PC-9 (cell line): ENCODE measurements at regions not wholly inside any gene's neighbourhood (a gene's known extent, or its start where the extent isn't known, plus 50 kb on each side); places are given as distances from the start of the nearest gene placed in this dataset.

Source experiments
- BruUV-seq: library from RNA; stranded (reverse); fragments of 400-500 nt; replicated peaks from 2 replicates; lab custom pipeline; 2021; lab: Mats Ljungman, UMichigan
- CTCF ChIA-PET: fragments of 300-600 bp; sonication (Branson Sonifier 250); formaldehyde crosslinking; loops from one replicate; lab custom pipeline; 2022; ENCODE audit warnings: antibody characterized with exemption; lab: Charles Lee
- POLR2A ChIA-PET: fragments of 300-600 bp; sonication (Branson Sonifier 250); formaldehyde crosslinking; loops from one replicate; lab custom pipeline; 2022; ENCODE audit warnings: antibody characterized with exemption; ENCODE audit not compliant: unreplicated experiment; lab: Charles Lee
- DNase-seq, 2 experiments: peaks; one replicate each; pipeline versions ENCODE4 v3.0.0 to v3.0.0-alpha.2; 2015 to 2022; ENCODE audit warnings: mixed read lengths in 1 of 2
- H2AFZ ChIP-seq: fragments of 200-600 bp; sonication (generic); 2 replicates; pipeline ENCODE4 v1.8.1; 2017; ENCODE audit warnings: antibody characterized with exemption
- H3F3A ChIP-seq: fragments of 200-600 bp; sonication (generic); 2 replicates; pipeline ENCODE4 v1.8.1; 2017; ENCODE audit warnings: antibody characterized with exemption, mild to moderate bottlenecking, low read depth; ENCODE audit not compliant: insufficient read depth
- H3K27ac ChIP-seq: fragments of 200-600 bp; sonication (generic); 2 replicates; pipeline ENCODE4 v1.6.1; 2016; ENCODE audit warnings: mixed run types
- H3K27me3 ChIP-seq: fragments of 200-600 bp; sonication (generic); 2 replicates; pipeline ENCODE4 v1.6.1; 2016; ENCODE audit warnings: low read depth, mixed run types; ENCODE audit not compliant: insufficient read depth
- H3K36me3 ChIP-seq: fragments of 200-600 bp; sonication (generic); 2 replicates; pipeline ENCODE4 v1.6.1; 2016; ENCODE audit warnings: low read depth, mixed run types
- H3K4me1 ChIP-seq: fragments of 200-600 bp; sonication (generic); replicated peaks from 2 replicates; pipeline ENCODE4 v1.6.1; 2016; ENCODE audit warnings: mixed run types; ENCODE audit not compliant: insufficient read depth
- H3K4me2 ChIP-seq: fragments of 200-600 bp; sonication (generic); 2 replicates; pipeline ENCODE4 v1.6.1; 2017; ENCODE audit warnings: mixed run types
- H3K4me3 ChIP-seq: fragments of 200-600 bp; sonication (generic); 2 replicates; pipeline ENCODE4 v1.6.1; 2016; ENCODE audit warnings: mixed run types
- H3K79me2 ChIP-seq: fragments of 200-600 bp; sonication (generic); 2 replicates; pipeline ENCODE4 v1.6.1; 2017; ENCODE audit warnings: low read depth, mixed run types
- H3K9me2 ChIP-seq: fragments of 200-600 bp; sonication (generic); 2 replicates; pipeline ENCODE4 v1.8.1; 2017; ENCODE audit warnings: mild to moderate bottlenecking; ENCODE audit not compliant: insufficient read depth
- H3K9me3 ChIP-seq: fragments of 200-600 bp; sonication (generic); 2 replicates; pipeline ENCODE4 v1.8.1; 2016; ENCODE audit warnings: low read depth; ENCODE audit not compliant: insufficient read depth
- H4K20me1 ChIP-seq: fragments of 200-600 bp; sonication (generic); 2 replicates; pipeline ENCODE4 v1.8.1; 2017; ENCODE audit not compliant: insufficient read depth
- CTCF ChIP-seq: fragments of 200-600 bp; sonication (generic); conservative IDR thresholded peaks from 2 replicates; pipeline ENCODE4 v1.6.1; 2017; ENCODE audit warnings: mixed run types, antibody characterized with exemption, mild to moderate bottlenecking, moderate library complexity
- EZH2 ChIP-seq: fragments of 200-600 bp; sonication (generic); IDR thresholded peaks from 2 replicates; pipeline ENCODE4 v1.8.0; 2017; ENCODE audit warnings: antibody characterized with exemption, low read depth
- intact Hi-C: fragments of 100-400 bp; cut with micrococcal nuclease; formaldehyde crosslinking; loops from one replicate; pipeline ENCODE4 v1.10.0; 2022; ENCODE audit not compliant: unreplicated experiment

GRCh38 chrX:122566401-122566800, 617.7 kb upstream of the GRIA3 start:
- Histone ChIP-seq H3K4me3 (no peak overlapping the region), H3K27me3 (no peaks in the 10 kb centered on the region), H3K9me3 (no peaks in the 10 kb centered on the region), H2AFZ (no peak overlapping the region), H3K4me1 (no peaks in the 10 kb centered on the region), H3F3A (no peaks in the 10 kb centered on the region), H3K9me2 (no peaks in the 10 kb centered on the region), H3K36me3 (no peaks in the 10 kb centered on the region), H4K20me1 (no peaks in the 10 kb centered on the region), H3K79me2 (no peaks in the 10 kb centered on the region), H3K4me2 (no peak overlapping the region), H3K27ac (no peak overlapping the region)
- no peak for TF ChIP-seq EZH2
- TF ChIP-seq CTCF: no peak
- ChIA-PET POLR2A (no interaction called here), CTCF (no interaction called here)
- BruUV-seq: no TSS peak
- intact Hi-C loops: no loop called here
- DNase-seq: no peak

DNA sequence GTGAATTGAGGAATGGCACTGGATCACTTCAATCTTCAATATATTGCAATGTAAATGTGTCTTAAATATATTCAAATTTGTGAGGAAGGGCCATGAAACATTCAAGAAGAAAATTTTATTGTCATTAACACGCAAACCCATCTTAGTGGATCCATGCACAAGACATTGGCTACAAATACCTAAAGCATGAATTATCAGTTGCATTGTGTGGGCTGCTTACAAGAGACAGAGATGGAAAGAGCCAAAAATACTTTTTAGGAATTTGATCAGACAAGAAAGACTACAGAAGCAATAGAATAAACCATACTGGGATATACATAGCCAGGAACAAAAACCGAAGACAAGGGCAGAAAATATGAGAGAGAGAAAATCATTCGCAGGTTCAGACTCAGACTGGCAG, 616.2 kb upstream of the GRIA3 start:
- H3K79me2 ChIP-seq: no peaks in the 10 kb centered on the region
- H3K27me3 ChIP-seq: no peaks in the 10 kb centered on the region
- H3K9me3 ChIP-seq: no peaks in the 10 kb centered on the region
- H3K4me1 ChIP-seq: no peaks in the 10 kb centered on the region
- H4K20me1 ChIP-seq: no peaks in the 10 kb centered on the region
- no peak overlapping the region for H3K4me3 ChIP-seq
- ChIA-PET POLR2A (no interaction called here), CTCF (no interaction called here)
- no peaks in the 10 kb centered on the region for H3K36me3 ChIP-seq
- intact Hi-C loops: no loop called here
- H3K27ac ChIP-seq: no peak overlapping the region
- BruUV-seq: no TSS peak
- no peaks in the 10 kb centered on the region for H3K9me2 ChIP-seq
- no peaks in the 10 kb centered on the region for H3F3A ChIP-seq
- no peak for DNase-seq
- H3K4me2 ChIP-seq: no peak overlapping the region
- TF ChIP-seq EZH2 (no peak), CTCF (no peak)
- no peak overlapping the region for H2AFZ ChIP-seq

GRCh38 chrX:122572461-122572860, 611.6 kb upstream of the GRIA3 start:
- BruUV-seq: no TSS peak
- intact Hi-C loops: no loop called here
- Histone ChIP-seq H4K20me1 (no peaks in the 10 kb centered on the region), H3K9me3 (no peaks in the 10 kb centered on the region), H3F3A (no peaks in the 10 kb centered on the region), H3K27ac (no peak overlapping the region), H3K79me2 (no peaks in the 10 kb centered on the region), H3K27me3 (no peaks in the 10 kb centered on the region), H2AFZ (no peak overlapping the region), H3K4me2 (no peak overlapping the region), H3K4me1 (no peaks in the 10 kb centered on the region), H3K9me2 (no peaks in the 10 kb centered on the region), H3K4me3 (no peak overlapping the region), H3K36me3 (no peaks in the 10 kb centered on the region)
- POLR2A ChIA-PET: no interaction called here
- no peak for DNase-seq
- TF ChIP-seq CTCF (no peak), EZH2 (no peak)
- CTCF ChIA-PET: no interaction called here
